CD14-positive monocyte (primary cell): ENCODE measurements at regions not wholly inside any gene's neighbourhood (a gene's known extent, or its start where the extent isn't known, plus 50 kb on each side); places are given as distances from the start of the nearest gene placed in this dataset.

Experiments
- DNase-seq, 3 donors: peaks; one replicate each; pipeline ENCODE4 v3.0.0-alpha.2; 2011 to 2022
- H2AFZ ChIP-seq: 2 replicates; pipeline ENCODE4 v1.6.0; 2012; ENCODE audit warnings: mild to moderate bottlenecking, low read depth, low read length, inconsistent platforms; ENCODE audit not compliant: insufficient read depth, poor library complexity, severe bottlenecking
- H3K27ac ChIP-seq, 2 donors: 1 replicate in 1 of 2; 2 replicates in 1 of 2; pipeline ENCODE4 v1.5.1; 2012 to 2013; ENCODE audit warnings: low read length in 2 of 2, control low read depth in 1 of 2, inconsistent platforms in 1 of 2, low read depth in 1 of 2, mild to moderate bottlenecking in 1 of 2
- H3K27me3 ChIP-seq, 2 donors: one replicate each; pipeline versions ENCODE4 v1.6.0 to v1.6.1; 2011 to 2013; ENCODE audit warnings: low read length in 2 of 2; ENCODE audit not compliant: control insufficient read depth in 2 of 2, insufficient read depth in 2 of 2
- H3K36me3 ChIP-seq, 2 donors: replicated peaks in 1 of 2; 1 replicate in 1 of 2; 2 replicates in 1 of 2; pipeline versions ENCODE4 v1.5.1 to v1.6.1; 2012 to 2013; ENCODE audit warnings: low read length in 2 of 2, control low read depth in 1 of 2, inconsistent platforms in 1 of 2, mild to moderate bottlenecking in 1 of 2; ENCODE audit not compliant: insufficient read depth in 2 of 2, control insufficient read depth in 1 of 2
- H3K4me1 ChIP-seq, 2 donors: 1 replicate in 1 of 2; 2 replicates in 1 of 2; pipeline versions ENCODE4 v1.5.1 to v1.6.1; 2012 to 2013; ENCODE audit warnings: low read length in 2 of 2, control low read depth in 1 of 2, inconsistent platforms in 1 of 2, mild to moderate bottlenecking in 1 of 2, moderate library complexity in 1 of 2; ENCODE audit not compliant: insufficient read depth in 2 of 2, control insufficient read depth in 1 of 2
- H3K4me2 ChIP-seq: replicated peaks from 2 replicates; pipeline ENCODE3; 2012; ENCODE audit warnings: low read length, moderate library complexity, mild to moderate bottlenecking; ENCODE audit not compliant: poor library complexity, severe bottlenecking; ENCODE audit errors: extremely low read depth
- H3K4me3 ChIP-seq, 3 experiments: fragments of 200-600 bp in 1 of 3; sonication (generic) in 1 of 3; replicated peaks in 1 of 3; 1 replicate in 2 of 3; 2 replicates in 1 of 3; pipeline ENCODE4 v1.5.1; 2011 to 2013; ENCODE audit warnings: low read length in 3 of 3, mild to moderate bottlenecking in 3 of 3, control low read depth in 2 of 3, low read depth in 2 of 3, inconsistent platforms in 1 of 3, moderate library complexity in 1 of 3
- H3K79me2 ChIP-seq: 2 replicates; pipeline ENCODE4 v1.6.0; 2012; ENCODE audit warnings: mild to moderate bottlenecking, control low read depth, inconsistent platforms, low read length, moderate library complexity; ENCODE audit not compliant: insufficient read depth
- H3K9ac ChIP-seq: 2 replicates; pipeline ENCODE4 v1.6.0; 2017; ENCODE audit warnings: low read length, mild to moderate bottlenecking; ENCODE audit not compliant: insufficient read depth, poor library complexity, severe bottlenecking
- H3K9me3 ChIP-seq, 2 donors: replicated peaks in 1 of 2; 1 replicate in 1 of 2; 2 replicates in 1 of 2; pipeline versions ENCODE4 v1.5.1 to v1.6.1; 2012 to 2013; ENCODE audit warnings: low read length in 2 of 2, control low read depth in 1 of 2; ENCODE audit not compliant: control insufficient read depth in 1 of 2, insufficient read depth in 1 of 2
- H4K20me1 ChIP-seq: 2 replicates; pipeline ENCODE4 v1.6.0; 2012; ENCODE audit warnings: mild to moderate bottlenecking, low read length, control low read depth, moderate library complexity; ENCODE audit not compliant: insufficient read depth
- H3K27ac Mint-ChIP-seq, 7 donors: one replicate each; pipeline ENCODE4 v1.8.0; 2020; ENCODE audit warnings: mild to moderate bottlenecking in 7 of 7, mixed read lengths in 7 of 7, moderate library complexity in 6 of 7, inconsistent platforms in 2 of 7
- H3K27me3 Mint-ChIP-seq, 3 donors: one replicate each; pipeline ENCODE4 v1.8.0; 2021 to 2022; ENCODE audit warnings: low read depth in 3 of 3, mild to moderate bottlenecking in 3 of 3, mixed read lengths in 3 of 3, moderate library complexity in 3 of 3, inconsistent platforms in 1 of 3
- H3K36me3 Mint-ChIP-seq, 2 donors: one replicate each; pipeline ENCODE4 v1.8.0; 2020; ENCODE audit warnings: mixed read lengths in 2 of 2, inconsistent platforms in 1 of 2, mild to moderate bottlenecking in 1 of 2
- H3K4me1 Mint-ChIP-seq: one replicate; pipeline ENCODE4 v1.8.0; 2020; ENCODE audit warnings: mild to moderate bottlenecking, mixed read lengths
- H3K4me3 Mint-ChIP-seq, 2 donors: one replicate each; pipeline ENCODE4 v1.8.0; 2020; ENCODE audit warnings: mild to moderate bottlenecking in 2 of 2, mixed read lengths in 2 of 2, moderate library complexity in 1 of 2
- H3K9me3 Mint-ChIP-seq, 7 donors: one replicate each; pipeline ENCODE4 v1.8.0; 2020 to 2022; ENCODE audit warnings: mixed read lengths in 7 of 7, mild to moderate bottlenecking in 6 of 7, moderate library complexity in 6 of 7, inconsistent platforms in 2 of 7
- WGBS: methylation state at CpG from one replicate; pipeline ENCODE4 v1.1.5; 2013; ENCODE audit warnings: missing lambda C conversion rate; ENCODE audit not compliant: insufficient coverage; 5-methylcytosine and 5-hydroxymethylcytosine counted together
- intact Hi-C, 2 donors: fragments of 100-400 bp; cut with micrococcal nuclease; formaldehyde crosslinking; loops; one replicate each; pipeline versions ENCODE4 v1.15.0 to v1.15.1; 2023
- TF ChIP-seq, protein P1 (sequence below): fragments of 200-600 bp; IDR thresholded peaks from one replicate; pipeline ENCODE4 v1.8.0; 2022; ENCODE audit warnings: antibody characterized with exemption, mild to moderate bottlenecking

DNA sequence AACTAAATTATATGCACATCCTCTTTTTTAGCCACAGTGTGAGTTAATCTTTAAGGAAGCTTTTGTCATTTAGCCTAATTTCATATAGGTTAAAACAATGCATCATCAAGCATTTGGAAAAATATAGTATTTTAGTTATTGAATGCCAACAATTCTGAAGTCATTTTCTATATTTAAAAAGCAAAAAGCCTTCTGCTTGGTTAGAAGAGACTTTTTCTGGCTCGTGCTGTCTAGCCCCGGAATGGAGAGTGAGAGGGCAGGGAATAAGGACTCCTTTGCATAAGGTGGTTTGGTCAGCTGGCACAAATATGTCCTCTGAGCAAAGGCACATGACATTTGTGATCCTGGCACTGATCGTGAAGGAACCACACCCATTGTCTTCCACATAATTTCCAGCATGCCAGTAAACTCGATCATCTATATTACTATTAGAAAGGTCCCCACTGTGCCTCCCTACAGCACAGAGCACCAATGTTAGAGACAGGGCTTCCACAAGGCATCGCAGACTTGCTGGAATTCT, 393.7 kb upstream of the INTU start:
- Histone ChIP-seq H3K4me2 (no peak overlapping the region), H3K9ac (no peak overlapping the region), H3K27me3 (no peaks in the 10 kb centered on the region), H2AFZ (no peak overlapping the region), H3K36me3 (no peaks in the 10 kb centered on the region), H3K4me1 (no peaks in the 10 kb centered on the region), H3K79me2 (no peaks in the 10 kb centered on the region), H3K9me3 (peaks cover 0 to 7% of the 10 kb centered on the region in 2 donors), H3K27ac (no peak overlapping the region), H3K4me3 (no peak overlapping the region), H4K20me1 (no peaks in the 10 kb centered on the region)
- Mint-ChIP-seq H3K27me3 (peaks cover 0 to 3% (median 0%) of the 10 kb centered on the region in 3 donors), H3K9me3 (peaks cover 0 to 10% (median 2%) of the 10 kb centered on the region in 7 donors), H3K4me3 (no peak overlapping the region), H3K4me1 (no peaks in the 10 kb centered on the region), H3K36me3 (no peaks in the 10 kb centered on the region), H3K27ac (no peak overlapping the region)
- TF ChIP-seq, protein P1, sequence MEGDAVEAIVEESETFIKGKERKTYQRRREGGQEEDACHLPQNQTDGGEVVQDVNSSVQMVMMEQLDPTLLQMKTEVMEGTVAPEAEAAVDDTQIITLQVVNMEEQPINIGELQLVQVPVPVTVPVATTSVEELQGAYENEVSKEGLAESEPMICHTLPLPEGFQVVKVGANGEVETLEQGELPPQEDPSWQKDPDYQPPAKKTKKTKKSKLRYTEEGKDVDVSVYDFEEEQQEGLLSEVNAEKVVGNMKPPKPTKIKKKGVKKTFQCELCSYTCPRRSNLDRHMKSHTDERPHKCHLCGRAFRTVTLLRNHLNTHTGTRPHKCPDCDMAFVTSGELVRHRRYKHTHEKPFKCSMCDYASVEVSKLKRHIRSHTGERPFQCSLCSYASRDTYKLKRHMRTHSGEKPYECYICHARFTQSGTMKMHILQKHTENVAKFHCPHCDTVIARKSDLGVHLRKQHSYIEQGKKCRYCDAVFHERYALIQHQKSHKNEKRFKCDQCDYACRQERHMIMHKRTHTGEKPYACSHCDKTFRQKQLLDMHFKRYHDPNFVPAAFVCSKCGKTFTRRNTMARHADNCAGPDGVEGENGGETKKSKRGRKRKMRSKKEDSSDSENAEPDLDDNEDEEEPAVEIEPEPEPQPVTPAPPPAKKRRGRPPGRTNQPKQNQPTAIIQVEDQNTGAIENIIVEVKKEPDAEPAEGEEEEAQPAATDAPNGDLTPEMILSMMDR: no peak
- DNase-seq: no peak
- WGBS: no CpG with 5 or more reads among the region's 5 CpGs
- intact Hi-C loops: no loop called here

DNA sequence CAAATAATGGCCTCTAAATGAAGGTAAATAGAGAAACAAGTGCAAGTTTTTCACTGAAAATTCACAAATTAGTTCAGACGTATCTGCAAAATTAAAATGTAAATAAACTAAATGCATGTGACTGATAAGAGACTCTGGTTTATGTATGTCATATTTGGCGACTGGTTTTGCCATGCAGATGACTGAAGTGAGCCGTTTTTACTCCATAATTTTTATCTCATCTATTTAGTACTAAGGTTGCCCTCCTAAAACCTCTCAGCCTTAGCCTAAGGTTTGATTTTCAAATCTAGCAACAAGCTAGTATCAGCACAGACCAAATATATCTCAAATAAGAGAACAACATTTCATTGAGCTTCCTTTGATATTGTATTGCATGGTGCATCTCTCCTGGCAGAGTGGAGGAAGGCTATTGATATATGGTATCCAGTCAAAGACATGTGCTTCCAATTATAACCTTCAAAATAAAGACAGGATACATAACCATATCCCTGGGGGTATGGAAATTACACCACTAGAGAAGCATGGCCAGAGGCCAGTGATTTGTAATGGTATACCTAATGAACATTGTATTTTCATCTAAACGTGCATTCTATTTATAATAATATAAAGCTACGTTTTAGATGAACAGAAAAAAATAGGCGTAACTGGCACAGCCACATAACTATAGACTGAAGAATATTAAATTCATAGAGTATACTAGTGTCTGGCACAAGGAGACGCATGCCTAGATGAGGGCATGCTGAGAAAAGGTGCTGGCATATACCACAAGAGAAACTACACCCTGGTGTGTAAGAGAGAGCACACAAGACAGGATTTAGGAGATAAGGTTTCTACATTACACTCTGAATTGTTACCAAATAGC, 392.6 kb upstream of the INTU start:
- Mint-ChIP-seq H3K4me3 (no peak overlapping the region), H3K36me3 (no peaks in the 10 kb centered on the region), H3K4me1 (no peaks in the 10 kb centered on the region), H3K27me3 (peaks cover 0 to 3% (median 0%) of the 10 kb centered on the region in 3 donors), H3K9me3 (peaks cover 0 to 12% (median 2%) of the 10 kb centered on the region in 7 donors), H3K27ac (no peak overlapping the region)
- Histone ChIP-seq H3K9me3 (peaks cover 0 to 7% of the 10 kb centered on the region in 2 donors), H3K9ac (no peak overlapping the region), H3K36me3 (no peaks in the 10 kb centered on the region), H3K27me3 (no peaks in the 10 kb centered on the region), H3K4me1 (no peaks in the 10 kb centered on the region), H3K79me2 (no peaks in the 10 kb centered on the region), H3K4me2 (no peak overlapping the region), H3K27ac (no peak overlapping the region), H2AFZ (no peak overlapping the region), H3K4me3 (no peak overlapping the region), H4K20me1 (no peaks in the 10 kb centered on the region)
- DNase-seq: no peak
- TF ChIP-seq, protein P1: no peak
- intact Hi-C loops: no loop called here
- no CpG with 5 or more reads among the region's 7 CpGs for WGBS
